ENCODE measurements at regions not wholly inside any gene's neighbourhood (a gene's known extent, or its start where the extent isn't known, plus 50 kb on each side); places are given as distances from the start of the nearest gene placed in this dataset.

DNA sequence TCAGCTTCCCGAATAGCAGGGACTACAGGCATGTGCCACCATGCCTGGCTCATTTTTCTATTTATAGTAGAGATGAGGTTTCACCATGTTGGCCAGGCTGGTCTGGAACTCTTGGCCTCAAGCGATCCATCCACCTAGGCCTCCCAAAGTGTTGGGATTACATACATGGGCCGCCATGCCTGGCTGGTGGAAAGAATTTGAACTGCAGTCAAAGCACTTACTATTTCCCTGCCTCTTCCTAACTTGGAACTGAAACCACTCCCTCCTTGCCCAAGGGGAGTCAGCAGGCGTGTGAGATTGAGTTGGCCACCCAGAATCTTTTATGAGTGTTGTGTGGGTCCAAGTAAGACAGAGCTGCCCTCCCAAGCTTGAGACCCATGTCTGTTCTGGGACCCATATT is 86.1 kb upstream of the PTPN3 start:
- TF ChIP-seq CTCF (conservative IDR thresholded peaks at IDR 0.05; ENCODE audit: low read depth, low read length): no peak
- no peak for TF ChIP-seq POLR2A (IDR thresholded peaks at IDR 0.05; ENCODE audit: low read depth, low read length)
- no peak for TF ChIP-seq RFX5 (IDR thresholded peaks at IDR 0.05; ENCODE audit: low read depth, low read length)
- no peak for TF ChIP-seq FOS (IDR thresholded peaks at IDR 0.05; ENCODE audit: low read depth, low read length)
- TF ChIP-seq CHD1 (IDR thresholded peaks at IDR 0.05; ENCODE audit: low read depth, low read length): no peak
- TF ChIP-seq NFE2L2 (IDR thresholded peaks at IDR 0.05; ENCODE audit: low read depth, low read length): no peak
- no peak for TF ChIP-seq SMC3 (IDR thresholded peaks at IDR 0.05; ENCODE audit: low read depth, low read length)
- no peak for TF ChIP-seq MAZ (IDR thresholded peaks at IDR 0.05; ENCODE audit: borderline replicate concordance, low read depth, low read length)
- no peak for TF ChIP-seq CEBPB (IDR thresholded peaks at IDR 0.05; ENCODE audit: low read depth, low read length)
- TF ChIP-seq, protein P1, sequence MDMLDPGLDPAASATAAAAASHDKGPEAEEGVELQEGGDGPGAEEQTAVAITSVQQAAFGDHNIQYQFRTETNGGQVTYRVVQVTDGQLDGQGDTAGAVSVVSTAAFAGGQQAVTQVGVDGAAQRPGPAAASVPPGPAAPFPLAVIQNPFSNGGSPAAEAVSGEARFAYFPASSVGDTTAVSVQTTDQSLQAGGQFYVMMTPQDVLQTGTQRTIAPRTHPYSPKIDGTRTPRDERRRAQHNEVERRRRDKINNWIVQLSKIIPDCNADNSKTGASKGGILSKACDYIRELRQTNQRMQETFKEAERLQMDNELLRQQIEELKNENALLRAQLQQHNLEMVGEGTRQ (IDR thresholded peaks at IDR 0.05; ENCODE audit: low read depth, low read length): no peak
- TF ChIP-seq MAFK (IDR thresholded peaks at IDR 0.05; ENCODE audit: low read depth, low read length): no peak
- TF ChIP-seq MXI1 (IDR thresholded peaks at IDR 0.05; ENCODE audit: borderline replicate concordance, low read depth, low read length): no peak
- TF ChIP-seq, protein P2, sequence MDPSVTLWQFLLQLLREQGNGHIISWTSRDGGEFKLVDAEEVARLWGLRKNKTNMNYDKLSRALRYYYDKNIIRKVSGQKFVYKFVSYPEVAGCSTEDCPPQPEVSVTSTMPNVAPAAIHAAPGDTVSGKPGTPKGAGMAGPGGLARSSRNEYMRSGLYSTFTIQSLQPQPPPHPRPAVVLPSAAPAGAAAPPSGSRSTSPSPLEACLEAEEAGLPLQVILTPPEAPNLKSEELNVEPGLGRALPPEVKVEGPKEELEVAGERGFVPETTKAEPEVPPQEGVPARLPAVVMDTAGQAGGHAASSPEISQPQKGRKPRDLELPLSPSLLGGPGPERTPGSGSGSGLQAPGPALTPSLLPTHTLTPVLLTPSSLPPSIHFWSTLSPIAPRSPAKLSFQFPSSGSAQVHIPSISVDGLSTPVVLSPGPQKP (IDR thresholded peaks at IDR 0.05; ENCODE audit: borderline replicate concordance, low read depth, low read length): no peak
- no peak for TF ChIP-seq RAD21 (IDR thresholded peaks at IDR 0.05; ENCODE audit: low read length)

Data from IMR-90 (cell line).